ENCODE measurements at regions not wholly inside any gene's neighbourhood (a gene's known extent, or its start where the extent isn't known, plus 50 kb on each side); places are given as distances from the start of the nearest gene placed in this dataset.
"Not testable (repeated sequence)": the region's sequence is repeated elsewhere in the genome, so short reads cannot be mapped to it uniquely, and the experiment has no call there.

DNA sequence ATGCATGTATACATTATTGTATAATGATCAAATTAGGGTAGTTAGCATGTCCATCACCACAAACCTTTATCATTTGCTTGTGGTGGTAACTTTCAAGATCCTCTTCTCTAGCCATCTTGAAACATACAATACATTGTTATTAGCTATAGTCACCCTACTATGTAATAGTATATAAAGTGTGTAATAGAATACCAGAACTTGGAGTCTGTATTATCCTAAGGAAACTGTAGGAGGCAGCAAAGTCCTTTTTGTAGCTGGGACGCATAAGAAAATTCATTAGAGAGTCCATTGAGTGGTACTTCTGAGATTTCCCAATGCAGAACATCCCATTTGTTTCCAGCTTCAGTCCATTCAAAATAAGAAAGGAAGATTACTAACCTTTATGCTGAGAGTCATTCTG, 325.9 kb upstream of the LRFN5 start:
- DNase-seq: no peak

GRCh38 chr14:41277450-41277849, 329.2 kb upstream of the LRFN5 start:
- DNase-seq: no peak

GRCh38 chr14:41257476-41257875, 349.2 kb upstream of the LRFN5 start:
- no peak for DNase-seq

DNA sequence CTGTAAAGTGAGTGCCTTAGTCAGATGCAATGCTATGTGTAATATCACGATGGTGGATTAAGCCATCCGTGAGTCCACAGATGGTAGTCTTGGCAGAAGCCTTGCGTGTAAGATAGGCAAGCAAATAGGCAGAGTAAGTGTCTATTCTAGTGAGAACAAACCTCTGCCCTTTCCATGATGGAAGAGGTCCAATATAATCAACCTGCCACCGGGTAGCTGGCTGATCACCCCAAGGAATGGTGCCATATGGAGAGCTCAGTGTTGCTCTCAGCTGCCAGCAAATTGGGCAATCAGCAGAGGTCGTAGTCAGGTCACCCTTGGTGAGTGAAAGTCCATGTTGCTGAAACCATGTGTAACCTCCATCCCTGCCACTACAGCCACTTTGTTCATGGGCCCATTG, 371.2 kb upstream of the LRFN5 start:
- no peak for DNase-seq

- DNase-seq: no peak
Observed at GRCh38 chr14:41230683-41231082, 376.0 kb upstream of the LRFN5 start.

DNA sequence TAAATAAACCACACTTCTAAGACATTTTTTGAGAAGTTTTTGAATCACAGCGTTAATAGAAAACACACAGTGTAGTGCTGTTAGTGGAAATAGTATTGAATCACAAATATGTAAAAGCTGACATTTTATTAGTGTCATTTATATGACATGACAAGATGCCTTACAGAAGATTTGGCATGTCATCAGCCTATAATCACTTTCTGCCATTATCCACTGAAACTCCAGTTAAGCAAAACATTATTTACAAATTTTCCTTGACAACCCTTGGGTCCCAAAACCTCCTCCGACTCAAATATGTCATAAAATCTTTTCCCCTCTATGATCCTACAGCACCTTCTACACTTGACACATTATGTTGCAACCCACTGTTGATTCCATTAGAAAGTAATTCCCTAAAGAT, 376.9 kb upstream of the LRFN5 start:
- DNase-seq: no peak

DNA sequence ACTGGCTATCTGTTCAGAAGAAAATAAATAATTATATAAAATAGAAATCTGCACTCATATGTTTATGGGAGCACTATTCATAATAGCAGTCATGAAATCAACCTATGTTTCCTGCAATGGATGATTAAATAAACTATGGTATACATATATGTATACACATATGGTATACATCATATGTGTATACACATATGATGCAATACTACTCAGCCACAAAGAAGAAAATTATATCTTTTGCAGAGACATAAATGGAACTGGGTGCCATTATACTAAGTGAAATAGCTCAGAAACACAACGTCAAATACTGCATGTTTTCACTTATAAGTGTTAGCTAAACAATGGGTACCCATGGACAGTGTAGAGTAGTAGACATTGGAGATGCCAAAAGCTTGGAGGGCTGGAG, 381.2 kb upstream of the LRFN5 start:
- no peak for DNase-seq

DNA sequence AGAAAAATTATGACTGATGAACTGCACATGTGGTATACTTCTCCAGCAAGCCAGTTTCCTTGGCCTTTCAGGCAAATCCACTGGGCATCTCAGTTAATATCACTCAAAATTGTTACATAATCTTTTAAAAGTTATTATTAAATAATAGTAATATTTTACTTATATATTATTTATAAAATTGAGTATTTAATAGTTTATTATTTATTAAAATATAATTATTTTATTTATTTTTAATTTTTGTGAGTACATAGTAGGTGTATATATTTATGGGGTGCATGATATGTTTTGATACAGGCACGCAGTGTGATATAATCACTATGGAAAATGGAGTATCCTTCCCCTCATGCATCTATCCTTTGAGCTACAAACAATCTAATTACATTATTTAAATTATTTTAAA, 384.1 kb upstream of the LRFN5 start:
- no peak for DNase-seq

DNA sequence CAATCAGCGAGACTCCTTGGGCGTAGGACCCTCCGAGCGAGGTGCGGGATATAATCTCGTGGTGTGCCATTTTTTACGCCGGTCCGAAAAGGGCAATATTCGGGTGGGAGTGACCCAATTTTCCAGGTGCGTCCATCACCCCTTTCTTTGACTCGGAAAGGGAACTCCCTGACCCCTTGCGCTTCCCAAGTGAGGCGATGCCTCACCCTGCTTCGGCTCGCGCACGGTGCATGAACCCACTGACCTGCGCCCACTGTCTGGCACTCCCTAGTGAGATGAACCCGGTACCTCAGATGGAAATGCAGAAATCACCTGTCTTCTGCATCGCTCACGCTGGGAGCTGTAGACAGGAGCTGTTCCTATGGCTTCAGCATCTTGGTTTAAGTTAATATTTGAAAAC, 391.7 kb upstream of the LRFN5 start:
- not testable (repeated sequence) for DNase-seq

DNA sequence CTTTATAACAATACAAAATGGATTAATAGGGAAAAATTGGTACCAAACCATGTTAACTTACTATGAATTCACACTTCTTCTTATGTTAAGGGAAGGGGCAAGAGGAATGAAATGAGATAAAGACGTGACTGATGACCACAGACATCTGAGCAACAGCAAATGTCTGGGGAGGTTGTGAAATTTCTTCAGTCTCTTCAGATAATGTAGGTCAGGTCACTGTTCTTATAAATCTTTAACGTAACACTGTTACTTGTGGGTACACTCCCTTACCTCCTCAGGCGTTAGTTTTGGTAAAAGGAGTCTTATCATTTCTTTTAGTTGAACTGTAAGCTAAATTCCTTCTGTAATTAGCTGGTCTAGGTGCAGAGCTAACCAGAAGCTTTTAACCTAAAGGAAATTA, 405.0 kb upstream of the LRFN5 start:
- no peak for DNase-seq

GRCh38 chr14:41187868-41188267, 418.8 kb upstream of the LRFN5 start:
- DNase-seq: no peak

GRCh38 chr14:41171045-41171444, 435.6 kb upstream of the LRFN5 start:
- DNase-seq: no peak

DNA sequence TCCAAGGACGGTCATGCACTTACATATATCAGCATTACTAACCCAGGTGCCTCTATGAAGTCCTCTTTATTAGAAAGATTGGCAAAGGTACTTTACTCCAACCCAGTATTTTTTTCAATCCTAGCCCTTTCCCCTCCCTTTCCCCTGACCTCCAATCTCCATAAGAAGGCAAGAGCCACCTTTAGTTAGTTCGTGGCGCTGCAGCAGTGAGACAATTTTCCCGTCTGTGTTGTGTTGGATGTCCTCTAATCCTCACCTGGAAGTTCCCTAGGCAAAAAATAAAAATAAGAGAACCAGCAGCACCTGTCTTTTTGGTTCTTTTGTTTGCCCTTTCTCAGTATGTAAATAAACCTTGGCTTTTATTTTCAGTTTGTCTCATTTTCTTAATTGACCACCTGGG, 439.6 kb upstream of the LRFN5 start:
- DNase-seq: no peak

- DNase-seq: no peak
Observed at GRCh38 chr14:41154143-41154807, 452.4 kb upstream of the LRFN5 start.

GRCh38 chr14:41146391-41146790, 460.3 kb upstream of the LRFN5 start:
- no peak for DNase-seq

GRCh38 chr14:41144370-41144769, 462.3 kb upstream of the LRFN5 start:
- no peak for DNase-seq

GRCh38 chr14:41137741-41138140, 468.9 kb upstream of the LRFN5 start:
- DNase-seq: no peak

- no peak for DNase-seq
Observed at GRCh38 chr14:41130274-41130673, 476.4 kb upstream of the LRFN5 start.

- no peak for DNase-seq
Observed at GRCh38 chr14:41120402-41120801, 486.3 kb upstream of the LRFN5 start.

- no peak for DNase-seq
Observed at GRCh38 chr14:41096131-41096530, 510.5 kb upstream of the LRFN5 start.

DNA sequence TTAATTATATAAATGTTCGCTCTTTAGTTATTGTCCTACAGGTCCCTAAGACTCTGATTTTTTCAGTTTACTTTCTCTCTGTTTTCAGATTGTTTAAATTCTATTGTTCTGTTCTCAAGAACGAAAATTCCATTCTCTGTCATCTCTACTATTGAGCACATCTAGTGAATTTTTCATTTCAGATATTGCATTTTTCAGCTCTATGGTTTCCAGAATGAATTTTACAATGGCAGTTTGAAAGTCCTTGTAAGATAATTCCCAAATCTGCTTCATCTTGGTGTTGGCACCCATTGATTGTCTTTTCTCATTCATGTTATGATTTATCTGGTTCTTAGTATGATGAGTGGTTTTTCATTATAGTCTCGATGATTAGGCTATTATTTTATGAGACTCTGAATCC, 519.6 kb upstream of the LRFN5 start:
- no peak for DNase-seq

- DNase-seq: no peak
Observed at GRCh38 chr14:41073544-41073943, 533.1 kb upstream of the LRFN5 start.

DNA sequence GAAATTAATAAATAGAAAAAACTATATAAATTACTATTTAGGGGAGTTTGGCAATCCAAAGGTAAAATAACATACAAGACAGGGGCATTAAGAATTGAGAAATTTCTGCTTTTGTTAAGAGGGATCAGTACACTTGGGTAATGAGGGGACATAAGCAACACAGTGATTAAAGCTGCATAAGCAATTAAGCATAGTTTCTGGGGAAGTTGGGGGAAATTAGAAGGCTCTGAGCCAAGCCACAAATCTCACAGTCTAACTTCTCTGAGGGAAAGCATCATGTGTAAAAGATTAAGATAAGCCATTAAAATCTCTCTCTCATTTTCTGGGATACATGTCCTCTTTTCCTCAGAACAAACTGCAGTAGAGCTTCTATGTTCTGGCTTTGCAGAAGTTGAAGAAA, 533.9 kb upstream of the LRFN5 start:
- DNase-seq: no peak

DNA sequence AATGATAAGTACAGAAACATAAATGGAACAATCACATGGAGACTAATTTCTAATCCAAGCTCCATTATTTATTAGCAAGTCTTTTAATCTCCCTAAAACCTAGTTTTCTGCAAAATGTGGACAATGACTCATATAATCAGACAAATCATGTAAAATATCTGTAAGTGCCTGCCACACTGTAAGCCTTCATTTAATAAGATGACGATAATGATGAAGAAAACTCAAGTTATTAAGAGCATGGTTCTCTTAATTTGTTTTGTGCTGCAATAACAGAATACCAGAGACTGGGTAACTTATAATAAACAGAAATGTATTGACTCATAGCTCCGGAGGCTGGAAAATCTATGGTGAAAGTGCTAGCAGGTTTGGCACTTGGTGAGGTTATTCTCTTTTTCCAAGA, 535.3 kb upstream of the LRFN5 start:
- DNase-seq: no peak

DNA sequence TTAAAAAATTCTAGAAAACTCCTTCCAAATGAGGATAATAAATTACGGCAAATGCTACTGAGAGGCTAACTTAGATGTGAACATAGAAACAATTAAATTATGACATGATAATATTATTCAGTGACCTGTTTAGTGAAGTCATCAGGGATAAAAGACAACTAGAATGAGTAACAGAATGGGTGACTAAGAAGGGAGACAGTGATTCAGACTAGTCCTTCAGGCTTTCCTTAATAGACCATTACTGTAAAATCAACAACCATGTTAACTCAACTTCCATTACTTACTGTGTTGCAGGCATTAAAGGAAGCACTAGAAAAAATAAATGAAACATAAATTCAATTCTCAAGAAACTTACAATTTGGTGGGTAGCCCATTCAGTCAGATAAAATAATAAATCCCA, 543.9 kb upstream of the LRFN5 start:
- DNase-seq: no peak

DNA sequence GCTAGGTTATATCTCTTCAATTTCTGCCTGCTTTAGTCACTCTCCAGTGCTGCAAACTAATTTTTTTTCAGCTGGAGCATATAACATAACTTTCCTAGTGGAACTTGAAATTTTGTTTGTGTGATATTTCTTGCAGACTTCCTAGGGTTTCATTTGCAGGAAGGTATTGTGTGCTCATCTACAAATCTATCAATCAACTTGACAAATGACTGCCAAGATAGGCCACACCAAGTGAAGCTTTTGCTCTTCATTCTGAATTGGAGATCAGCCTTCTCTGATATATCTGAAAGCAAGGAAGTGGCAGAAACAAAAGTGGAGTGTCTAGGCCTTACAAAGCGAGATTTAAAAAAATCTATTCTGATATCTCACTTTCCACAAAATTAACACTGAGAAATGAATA, 551.1 kb upstream of the LRFN5 start:
- no peak for DNase-seq
